ENCODE measurements at regions not wholly inside any gene's neighbourhood (a gene's known extent, or its start where the extent isn't known, plus 50 kb on each side); places are given as distances from the start of the nearest gene placed in this dataset.

DNA sequence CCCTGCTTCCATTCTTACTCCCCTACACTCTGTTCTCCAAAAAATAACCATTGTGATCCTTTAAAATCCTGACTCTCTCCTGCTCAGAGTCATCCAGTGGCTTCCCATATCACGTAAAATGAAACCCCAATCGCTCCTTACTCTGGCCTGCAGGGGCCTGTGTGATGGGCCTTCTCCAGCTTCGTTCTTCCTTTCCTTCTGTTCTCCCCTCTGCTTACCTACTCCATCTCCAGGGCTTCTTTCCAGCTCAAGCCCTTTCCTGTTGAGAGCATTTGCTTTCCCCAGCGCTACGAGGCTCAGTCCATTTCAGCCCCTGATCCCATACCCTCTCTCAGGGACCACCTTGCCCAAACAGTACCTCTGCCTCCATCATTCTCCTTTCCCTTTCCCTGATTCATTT lies 144.4 kb upstream of the ARHGAP5 start:
- no peak overlapping the region for H3K4me3 Mint-ChIP-seq
- H3K36me3 Mint-ChIP-seq, result no peaks in the 10 kb centered on the region
- peaks cover 19% of the 10 kb centered on the region for H3K4me1 Mint-ChIP-seq (ENCODE audit: low read depth)
- intact Hi-C loops (cut with micrococcal nuclease), result no loop called here
- no peaks in the 10 kb centered on the region for H3K9me3 Mint-ChIP-seq
- no peak overlapping the region for H3K27ac Mint-ChIP-seq
- DNase-seq, result no peak
- no peaks in the 10 kb centered on the region for H3K27me3 Mint-ChIP-seq
- POLR2A ChIA-PET, result no interaction called here
- CTCF ChIA-PET, result no interaction called here

DNA sequence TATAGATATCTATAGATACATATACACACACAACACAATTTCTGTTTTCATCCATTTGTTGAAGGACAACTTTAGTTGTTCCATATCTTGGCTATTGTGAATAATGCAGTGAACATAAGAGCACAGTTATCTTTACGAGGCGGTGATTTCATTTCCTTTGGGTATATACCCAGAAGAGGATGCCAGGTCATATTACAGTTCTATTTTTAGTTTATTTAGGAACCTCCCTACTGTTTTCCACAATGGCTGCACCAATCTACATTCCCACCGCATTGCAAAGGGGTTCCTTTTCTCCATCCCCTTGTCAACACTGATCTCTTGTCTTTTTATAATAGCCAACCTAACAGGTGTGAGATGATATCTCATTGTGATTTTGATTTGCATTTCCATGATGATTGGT lies 143.4 kb upstream of the ARHGAP5 start:
- Mint-ChIP-seq H3K9me3 (no peaks in the 10 kb centered on the region), H3K27ac (no peak overlapping the region), H3K4me1 (ENCODE audit: low read depth) (peaks cover 24% of the 10 kb centered on the region), H3K36me3 (no peaks in the 10 kb centered on the region), H3K27me3 (no peaks in the 10 kb centered on the region), H3K4me3 (no peak overlapping the region)
- CTCF ChIA-PET, result interaction anchor here (0.9 to 1.8 kb wide), 3 partner anchors 143 to 321 kb away, joined by 3 to 6 read pairs (median 4); no protein-coding TSS in a partner anchor
- POLR2A ChIA-PET, result no interaction called here
- intact Hi-C loops (cut with micrococcal nuclease), result no loop called here
- no peak for DNase-seq

DNA sequence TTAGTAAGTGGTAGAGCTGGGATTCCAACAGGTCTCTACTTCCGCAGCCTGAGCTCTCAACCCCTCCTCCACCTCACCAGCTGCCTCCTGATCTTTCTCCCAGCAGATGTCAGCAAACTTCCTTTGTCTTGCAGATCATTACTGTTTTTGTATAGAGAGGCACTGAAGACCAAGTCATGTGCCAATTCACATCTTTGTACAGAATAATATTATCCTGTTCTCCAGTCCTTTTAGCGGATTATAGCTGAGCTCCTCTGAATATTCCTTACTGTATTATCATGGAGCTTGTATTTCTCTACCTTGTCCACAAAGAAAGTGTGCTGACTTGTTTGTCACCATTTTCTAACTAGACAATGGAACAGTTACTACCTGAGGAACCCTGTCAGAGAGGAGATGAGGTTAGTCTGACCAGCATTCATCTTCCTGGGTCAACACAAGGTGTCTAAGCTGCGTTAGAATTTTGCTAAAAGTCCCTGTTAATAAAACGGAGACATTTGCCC lies 142.3 kb upstream of the ARHGAP5 start:
- Mint-ChIP-seq H3K4me3 (no peak overlapping the region), H3K9me3 (no peaks in the 10 kb centered on the region), H3K27me3 (no peaks in the 10 kb centered on the region), H3K4me1 (ENCODE audit: low read depth) (peaks cover 28% of the 10 kb centered on the region), H3K27ac (no peak overlapping the region), H3K36me3 (no peaks in the 10 kb centered on the region)
- ChIA-PET POLR2A (no interaction called here), CTCF (interaction anchor here (0.7 to 1.8 kb wide), 5 partner anchors 9 to 320 kb away, joined by 3 to 6 read pairs (median 4); no protein-coding TSS in a partner anchor)
- intact Hi-C loops (cut with micrococcal nuclease), result loop anchor here (5.0 kb wide), 2 partner anchors 373 to 478 kb away; partner anchors contain the start of genes DTD2 and NUBPL
- peak; percentile 27 for DNase-seq

DNA sequence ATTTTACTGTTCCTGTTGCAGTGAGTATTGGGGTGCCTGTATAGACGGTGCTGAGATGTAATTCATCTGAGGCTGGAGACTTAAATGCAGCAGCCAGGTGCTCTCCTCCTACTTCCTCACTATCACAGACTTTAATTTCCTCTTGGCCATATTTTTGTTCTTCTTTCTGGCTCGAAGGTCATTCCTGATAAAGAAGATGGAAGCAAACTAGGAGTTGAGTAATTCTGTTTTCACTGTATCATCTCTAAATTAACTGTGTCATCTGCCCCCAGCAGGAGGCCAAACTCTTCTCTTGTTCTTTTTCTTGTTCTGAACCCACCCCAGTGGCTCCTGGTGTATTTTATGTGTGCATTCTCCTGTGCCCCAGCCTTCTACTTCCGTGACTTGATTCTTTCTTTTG lies 141.7 kb upstream of the ARHGAP5 start:
- Mint-ChIP-seq H3K4me3 (no peak overlapping the region), H3K36me3 (no peaks in the 10 kb centered on the region), H3K4me1 (ENCODE audit: low read depth) (peaks cover 26% of the 10 kb centered on the region), H3K27me3 (no peaks in the 10 kb centered on the region), H3K9me3 (no peaks in the 10 kb centered on the region), H3K27ac (no peak overlapping the region)
- no peak for DNase-seq
- intact Hi-C loops (cut with micrococcal nuclease), result loop anchor here (5.0 kb wide), 2 partner anchors 373 to 478 kb away; partner anchors contain the start of genes DTD2 and NUBPL
- ChIA-PET CTCF (interaction anchor here (1.0 to 1.8 kb wide), 3 partner anchors 10 to 324 kb away, joined by 3 to 6 read pairs (median 5); no protein-coding TSS in a partner anchor), POLR2A (no interaction called here)

DNA sequence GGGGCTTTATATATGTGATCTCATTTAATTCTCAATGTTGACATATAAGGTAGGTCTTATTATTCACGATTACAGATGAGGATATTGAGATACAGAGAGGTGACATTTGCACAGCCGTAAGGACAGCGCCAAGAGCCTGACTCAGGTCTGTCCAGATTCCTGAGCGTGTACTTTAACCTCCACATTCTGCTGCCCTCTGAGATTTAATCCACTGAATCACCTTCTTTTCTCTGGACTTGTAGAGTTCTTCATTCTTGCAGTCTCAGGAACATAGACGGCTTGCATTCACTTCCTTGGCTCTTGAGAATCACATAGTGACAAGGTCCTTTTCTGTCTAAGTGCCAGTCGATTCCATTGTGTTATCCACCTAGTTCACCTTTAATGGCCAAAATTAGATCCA lies 141.0 kb upstream of the ARHGAP5 start:
- Mint-ChIP-seq H3K4me3 (no peak overlapping the region), H3K4me1 (ENCODE audit: low read depth) (peaks cover 25% of the 10 kb centered on the region), H3K27me3 (no peaks in the 10 kb centered on the region), H3K36me3 (no peaks in the 10 kb centered on the region), H3K9me3 (no peaks in the 10 kb centered on the region), H3K27ac (no peak overlapping the region)
- DNase-seq, result no peak
- ChIA-PET POLR2A (no interaction called here), CTCF (interaction anchor here (1.0 to 1.7 kb wide), 2 partner anchors 11 to 323 kb away, joined by 3 to 5 read pairs; no protein-coding TSS in a partner anchor)
- intact Hi-C loops (cut with micrococcal nuclease), result loop anchor here (2.0 to 5.0 kb wide), 3 partner anchors 267 to 479 kb away; partner anchors contain the start of genes DTD2, NUBPL, RNU6-7 and RNU6-8

DNA sequence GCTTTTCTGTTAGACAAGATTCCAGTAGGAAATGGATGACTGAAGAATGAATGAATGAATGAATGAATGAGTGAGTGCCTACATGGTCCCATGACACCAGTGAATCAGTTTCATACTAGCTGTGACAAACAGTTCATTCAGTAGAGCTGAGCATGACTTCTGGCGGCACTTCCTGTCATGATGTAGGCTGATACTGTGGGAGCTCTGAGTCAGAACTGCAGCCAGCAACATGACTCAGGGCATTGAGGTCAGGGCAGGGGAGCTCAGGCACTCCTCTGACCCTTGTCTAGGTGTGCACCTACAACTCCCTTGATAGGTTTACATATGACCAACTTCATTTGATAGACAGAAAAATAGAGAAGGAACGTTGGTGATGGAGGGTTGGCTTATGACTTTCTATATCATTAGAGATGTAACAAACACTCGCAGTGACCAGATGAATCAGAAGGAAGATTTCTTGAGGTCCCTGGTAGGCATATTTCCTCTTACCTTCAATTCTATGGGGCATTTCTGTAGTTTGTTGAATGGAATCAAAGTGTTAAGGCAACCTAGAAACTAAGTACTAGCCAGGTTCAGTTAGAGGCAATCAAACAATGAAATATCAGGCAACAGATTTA lies 139.3 kb upstream of the ARHGAP5 start:
- Mint-ChIP-seq H3K27ac (peak overlapping the region; percentile 80), H3K4me3 (peak overlapping the region; percentile 16), H3K4me1 (ENCODE audit: low read depth) (peaks cover 25% of the 10 kb centered on the region), H3K36me3 (no peaks in the 10 kb centered on the region), H3K9me3 (no peaks in the 10 kb centered on the region), H3K27me3 (no peaks in the 10 kb centered on the region)
- DNase-seq, result peak; percentile 91
- POLR2A ChIA-PET, result interaction anchor here (0.6 to 1.0 kb wide), 3 partner anchors 10 to 266 kb away, joined by 3 to 5 read pairs (median 3); partner anchors contain the start of genes ARHGAP5 and RNU6-8
- CTCF ChIA-PET, result interaction anchor here (0.7 to 4.6 kb wide), 5 partner anchors 10 to 266 kb away, joined by 3 to 30 read pairs (median 4); partner anchors contain the start of gene ARHGAP5
- intact Hi-C loops (cut with micrococcal nuclease), result loop anchor here (1.0 to 5.0 kb wide), 7 partner anchors 7 to 481 kb away; partner anchors contain the start of genes DTD2, NUBPL, RNU6-7 and RNU6-8

DNA sequence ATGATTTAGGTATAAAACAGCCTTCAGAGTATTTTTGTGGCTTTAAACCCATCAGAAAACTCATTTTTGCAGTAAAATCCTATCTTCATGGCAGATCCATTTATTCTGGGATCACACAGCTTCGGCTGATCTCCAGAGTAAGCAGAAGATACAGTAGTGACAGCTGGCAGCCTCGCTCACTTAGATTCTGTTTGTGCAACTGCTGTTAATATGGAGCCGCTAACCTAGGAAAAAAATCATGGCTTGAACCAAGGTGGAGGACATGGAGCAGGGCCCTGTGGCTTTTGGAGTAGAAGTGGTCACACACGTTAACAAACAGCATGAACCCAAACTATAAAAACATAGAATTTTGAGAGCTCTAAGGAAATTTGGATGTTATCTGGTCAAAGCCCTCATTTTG lies 137.2 kb upstream of the ARHGAP5 start:
- Mint-ChIP-seq H3K4me3 (no peak overlapping the region), H3K27me3 (no peaks in the 10 kb centered on the region), H3K9me3 (no peaks in the 10 kb centered on the region), H3K27ac (no peak overlapping the region), H3K4me1 (ENCODE audit: low read depth) (peaks cover 36% of the 10 kb centered on the region), H3K36me3 (no peaks in the 10 kb centered on the region)
- ChIA-PET CTCF (interaction anchor here (0.9 to 4.6 kb wide), 2 partner anchors 14 to 141 kb away, joined by 3 to 30 read pairs; no protein-coding TSS in a partner anchor), POLR2A (no interaction called here)
- intact Hi-C loops (cut with micrococcal nuclease), result loop anchor here (5.0 kb wide), 2 partner anchors 378 to 483 kb away; partner anchors contain the start of genes DTD2 and NUBPL
- no peak for DNase-seq

DNA sequence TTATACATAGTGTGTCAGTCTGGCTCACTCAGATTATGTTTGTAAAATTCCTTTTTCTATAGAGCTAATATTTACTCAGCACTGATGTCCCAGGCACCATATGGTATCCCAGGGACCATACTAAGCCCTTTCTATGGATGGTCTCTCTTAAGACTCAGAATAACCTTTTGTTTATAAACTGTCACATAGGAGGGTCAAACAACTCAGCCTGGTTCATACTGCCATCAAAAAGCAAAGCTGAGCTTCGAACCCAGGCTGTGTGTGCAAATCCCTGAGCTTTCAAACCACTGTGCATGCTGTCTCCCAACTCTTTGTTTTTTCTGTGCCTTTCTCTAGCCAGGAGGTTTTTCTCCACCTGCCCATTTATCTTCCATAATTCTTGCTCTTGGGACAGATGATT lies 135.6 kb upstream of the ARHGAP5 start:
- CTCF ChIA-PET, result interaction anchor here (1.1 to 4.6 kb wide), 4 partner anchors 9 to 313 kb away, joined by 3 to 30 read pairs (median 4); no protein-coding TSS in a partner anchor
- no peak overlapping the region for H3K4me3 Mint-ChIP-seq
- POLR2A ChIA-PET, result no interaction called here
- no peaks in the 10 kb centered on the region for H3K27me3 Mint-ChIP-seq
- no peak for DNase-seq
- H3K36me3 Mint-ChIP-seq, result no peaks in the 10 kb centered on the region
- H3K27ac Mint-ChIP-seq, result no peak overlapping the region
- peaks cover 44% of the 10 kb centered on the region for H3K4me1 Mint-ChIP-seq (ENCODE audit: low read depth)
- intact Hi-C loops (cut with micrococcal nuclease), result no loop called here
- H3K9me3 Mint-ChIP-seq, result no peaks in the 10 kb centered on the region

DNA sequence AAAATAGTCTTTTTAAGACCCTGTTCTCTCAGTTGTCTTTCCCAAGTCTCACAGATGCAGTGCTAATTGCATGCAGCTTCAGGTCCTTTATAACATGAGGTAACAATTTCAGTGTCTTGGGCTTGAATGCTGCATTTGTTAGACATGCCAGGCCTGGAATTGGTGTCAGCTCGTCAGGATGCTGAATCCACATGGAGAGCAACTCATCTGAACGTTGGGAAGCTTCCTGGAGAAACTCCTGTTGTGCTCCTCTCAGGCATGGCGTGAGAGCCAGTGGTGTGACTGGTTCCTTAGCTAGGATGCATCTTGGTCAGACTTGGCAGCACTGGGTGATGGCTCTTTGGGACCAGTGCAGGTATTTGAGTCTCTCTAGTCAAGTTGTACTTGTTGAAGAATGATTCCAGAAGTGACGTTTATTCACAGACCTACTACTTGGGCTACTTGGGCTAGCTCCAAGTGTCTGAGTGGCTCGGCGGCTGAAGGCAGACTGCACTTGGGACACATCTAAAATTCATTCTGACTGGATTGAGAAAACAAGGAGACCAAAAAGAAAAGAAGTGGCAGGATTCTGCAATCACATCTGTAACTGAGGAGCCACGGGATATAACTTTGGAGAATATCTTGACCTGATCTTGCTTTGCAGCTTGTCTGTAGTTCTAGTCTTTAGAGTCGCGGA lies 134.8 kb upstream of the ARHGAP5 start:
- CTCF ChIA-PET, result interaction anchor here (1.1 to 1.9 kb wide), 4 partner anchors 8 to 312 kb away, joined by 3 to 13 read pairs (median 4); no protein-coding TSS in a partner anchor

DNA sequence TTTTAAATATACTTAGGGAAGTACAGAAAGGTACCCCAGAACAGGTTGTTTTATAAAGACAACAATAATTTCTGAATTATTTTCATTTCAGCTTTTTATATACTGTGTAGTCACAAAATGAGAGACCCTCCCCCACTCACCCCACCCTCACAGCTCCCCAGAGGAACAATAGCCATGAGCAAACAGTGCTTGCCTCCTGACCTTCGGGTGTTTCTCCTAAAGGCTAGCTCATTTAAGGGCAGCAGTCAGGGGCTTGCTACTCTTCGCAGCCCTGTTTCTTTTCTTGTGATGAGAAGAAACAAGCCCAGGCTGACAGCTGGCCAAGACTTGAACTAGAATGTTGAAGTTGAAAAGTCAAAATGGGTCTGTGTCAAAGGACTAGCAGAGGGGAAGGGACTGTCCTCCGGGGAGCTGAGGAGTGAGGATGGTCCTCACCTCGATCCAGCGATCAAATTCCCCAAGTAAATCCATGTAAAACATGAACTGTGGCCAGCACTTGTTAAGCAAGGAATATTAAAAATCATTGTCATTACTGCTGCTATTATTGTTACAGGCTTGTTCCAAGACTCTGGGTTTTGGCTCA lies 133.8 kb upstream of the ARHGAP5 start:
- intact Hi-C loops (cut with micrococcal nuclease), result no loop called here
- no peak for DNase-seq
- ChIA-PET CTCF (interaction anchor here (1.6 kb wide), 1 partner anchor 17 kb away, joined by 13 read pairs; no protein-coding TSS in a partner anchor), POLR2A (no interaction called here)
- Mint-ChIP-seq H3K9me3 (no peaks in the 10 kb centered on the region), H3K4me1 (ENCODE audit: low read depth) (peaks cover 48% of the 10 kb centered on the region), H3K4me3 (no peak overlapping the region), H3K27ac (no peak overlapping the region), H3K36me3 (no peaks in the 10 kb centered on the region), H3K27me3 (no peaks in the 10 kb centered on the region)

More for the DNA sequence above, 134.8 kb upstream of the ARHGAP5 start:
- POLR2A ChIA-PET, result no interaction called here
- intact Hi-C loops (cut with micrococcal nuclease), result no loop called here
- Mint-ChIP-seq H3K4me1 (ENCODE audit: low read depth) (peaks cover 48% of the 10 kb centered on the region), H3K9me3 (no peaks in the 10 kb centered on the region), H3K27ac (no peak overlapping the region), H3K36me3 (no peaks in the 10 kb centered on the region), H3K27me3 (no peaks in the 10 kb centered on the region), H3K4me3 (no peak overlapping the region)
- no peak for DNase-seq

DNA sequence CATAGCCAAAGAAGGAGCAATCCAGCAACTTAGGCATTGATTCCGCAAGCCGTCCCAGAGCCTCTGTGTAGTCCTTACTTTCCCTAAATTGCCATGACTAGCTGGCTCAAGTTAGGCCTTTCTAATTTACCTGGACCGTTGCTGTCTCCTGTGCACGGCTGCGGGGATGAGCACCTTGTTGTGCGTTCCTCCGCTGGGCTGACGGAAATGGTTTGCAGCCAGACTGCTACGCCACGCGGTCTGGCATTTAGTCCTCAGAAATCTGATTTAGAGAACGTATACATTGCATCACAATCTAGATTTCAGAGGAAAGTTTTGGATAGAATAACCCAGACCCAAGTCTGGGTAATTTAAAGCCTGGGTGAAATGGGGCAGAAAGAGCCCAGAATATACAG lies 133.2 kb upstream of the ARHGAP5 start:
- no peak overlapping the region for H3K27ac Mint-ChIP-seq
- no peaks in the 10 kb centered on the region for H3K36me3 Mint-ChIP-seq
- H3K4me3 Mint-ChIP-seq, result no peak overlapping the region
- intact Hi-C loops (cut with micrococcal nuclease), result no loop called here
- POLR2A ChIA-PET, result no interaction called here
- no peak for DNase-seq
- no peaks in the 10 kb centered on the region for H3K9me3 Mint-ChIP-seq
- H3K27me3 Mint-ChIP-seq, result no peaks in the 10 kb centered on the region
- peaks cover 43% of the 10 kb centered on the region for H3K4me1 Mint-ChIP-seq (ENCODE audit: low read depth)
- CTCF ChIA-PET, result interaction anchor here (1.6 kb wide), 1 partner anchor 17 kb away, joined by 13 read pairs; no protein-coding TSS in a partner anchor

Data from activated CD4-positive, alpha-beta memory T cell treated with anti-CD3 and anti-CD28 coated beads for 36 hours (primary cell).